ENCODE measurements at regions not wholly inside any gene's neighbourhood (a gene's known extent, or its start where the extent isn't known, plus 50 kb on each side); places are given as distances from the start of the nearest gene placed in this dataset.
A peak's percentile ranks its signal among the peaks of the same experiment; 100 is the strongest.

GRCh38 chr20:22315073-22315472, 269.3 kb downstream of the FOXA2 start:
- no peak for DNase-seq (ENCODE audit: low spot score)

GRCh38 chr20:22312744-22313346, 271.5 kb downstream of the FOXA2 start:
- peak; percentile 12 for DNase-seq (ENCODE audit: low spot score)

- no peak for DNase-seq (ENCODE audit: low spot score)
Observed at GRCh38 chr20:22308934-22309333, 275.4 kb downstream of the FOXA2 start.

DNA sequence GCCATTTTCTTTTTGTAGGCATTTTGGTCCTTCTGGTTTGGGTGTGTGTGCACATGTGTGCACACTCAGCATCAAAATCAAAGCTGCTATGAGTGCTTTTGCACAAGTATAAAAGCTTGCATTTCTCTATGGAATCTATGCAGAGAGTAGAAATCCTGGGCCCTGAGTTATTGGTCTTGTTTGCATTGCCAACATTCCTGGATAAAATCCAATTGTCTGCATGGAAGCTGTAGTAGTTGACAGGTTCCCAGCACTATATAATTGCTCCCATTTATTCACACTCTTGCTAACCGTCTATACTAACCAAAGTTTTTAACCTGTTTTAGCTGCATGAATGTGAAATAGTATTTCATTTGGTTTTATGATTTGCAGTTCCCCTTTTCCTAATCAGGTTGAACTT, 277.0 kb downstream of the FOXA2 start:
- DNase-seq (ENCODE audit: low spot score): no peak

DNA sequence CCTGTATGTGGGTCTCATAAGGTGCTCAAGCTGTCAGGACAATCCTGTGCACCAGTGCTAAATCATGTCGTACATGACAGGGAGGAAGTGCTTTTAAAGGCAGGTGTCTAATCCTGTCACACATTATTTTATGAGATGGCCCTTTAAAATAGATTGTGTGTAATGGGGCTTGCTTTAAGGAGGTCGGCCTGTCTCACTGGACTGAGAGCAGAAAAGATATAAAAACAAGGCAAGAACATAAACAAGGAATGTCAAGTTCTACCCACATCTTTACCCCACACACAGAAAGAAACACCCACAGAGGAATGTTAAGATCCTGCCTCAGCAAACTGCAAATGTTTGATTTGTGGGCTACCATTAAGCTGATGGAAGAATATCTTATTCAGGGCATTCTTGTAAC, 279.0 kb downstream of the FOXA2 start:
- no peak for DNase-seq (ENCODE audit: low spot score)

DNA sequence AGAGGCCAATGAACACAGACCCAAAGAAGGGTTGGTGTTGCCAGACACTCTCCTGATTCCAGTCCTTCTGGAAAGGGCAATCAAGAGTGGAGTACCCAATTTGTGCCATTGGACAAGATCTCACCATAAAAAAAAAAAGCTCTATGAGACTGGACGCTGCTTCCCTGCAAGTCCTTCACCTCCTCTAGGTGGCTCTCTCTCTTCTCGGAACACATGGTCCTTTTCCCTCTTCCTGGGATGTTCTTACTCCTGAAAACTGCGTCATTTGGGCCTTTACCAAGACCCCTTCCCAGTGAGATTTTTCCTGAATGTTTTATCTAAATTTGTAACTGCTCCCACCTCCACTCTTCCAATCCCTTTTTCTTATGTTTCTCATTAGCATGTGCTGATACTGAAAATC, 280.8 kb downstream of the FOXA2 start:
- no peak for DNase-seq (ENCODE audit: low spot score)

DNA sequence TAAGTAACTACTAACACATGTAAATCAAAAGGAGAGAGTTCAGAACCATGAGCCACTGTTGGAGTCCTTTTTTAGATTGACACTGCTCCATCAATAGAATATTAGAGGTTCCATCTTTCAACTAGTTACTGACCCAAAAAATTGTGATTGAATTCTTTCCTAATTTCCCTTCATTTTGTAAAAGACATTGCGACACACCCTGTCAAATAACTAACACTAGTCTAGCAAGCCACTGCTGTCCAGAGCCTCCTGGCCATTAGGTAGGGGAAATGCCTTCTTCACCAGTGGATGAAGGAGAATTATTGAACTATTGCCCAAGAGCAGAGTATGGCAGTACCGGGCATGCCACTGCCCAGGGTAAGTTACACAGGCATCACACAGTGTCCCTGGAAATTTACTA, 282.3 kb downstream of the FOXA2 start:
- DNase-seq (ENCODE audit: low spot score): no peak

- no peak for DNase-seq (ENCODE audit: low spot score)
Observed at GRCh38 chr20:22293886-22294285, 290.5 kb downstream of the FOXA2 start.

DNA sequence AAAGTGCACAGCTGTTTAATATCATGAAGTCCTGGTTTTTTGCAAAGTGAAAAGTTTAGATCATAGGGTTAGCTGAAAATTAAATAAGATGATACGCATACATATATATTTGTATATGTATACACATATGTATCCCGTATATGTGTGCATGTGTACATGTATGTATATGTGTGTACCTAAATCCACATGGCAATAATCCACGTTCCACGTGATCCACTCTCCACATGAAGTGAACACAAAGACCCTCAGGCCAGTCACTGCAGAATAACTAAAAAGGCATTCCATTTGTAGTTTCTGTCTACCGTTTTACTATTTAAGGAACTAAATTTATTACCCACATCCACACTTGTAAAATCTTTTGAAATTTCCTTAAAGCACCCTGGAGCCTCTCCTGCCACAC, 294.9 kb downstream of the FOXA2 start:
- DNase-seq (ENCODE audit: low spot score): no peak

- DNase-seq (ENCODE audit: low spot score): no peak
Observed at GRCh38 chr20:22288957-22289356, 295.4 kb downstream of the FOXA2 start.

DNA sequence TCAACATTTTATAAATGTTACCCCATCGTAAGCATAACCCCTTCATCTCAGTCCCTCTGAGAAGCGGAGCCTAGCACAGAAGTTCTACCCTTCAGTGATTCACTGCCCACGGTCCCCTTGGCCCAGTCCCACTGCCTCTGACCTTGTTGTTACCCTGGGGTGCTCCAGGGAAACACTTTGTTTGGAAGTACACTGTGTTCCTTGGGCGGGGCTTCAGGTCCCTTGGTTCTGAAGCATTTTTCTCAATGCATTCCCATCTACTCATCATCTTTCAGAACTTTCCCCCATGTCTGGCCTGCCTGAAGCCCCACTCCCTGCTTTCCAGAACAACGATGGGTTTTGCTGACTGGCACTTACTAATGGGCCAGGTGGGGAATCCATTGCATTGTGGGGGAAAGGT, 296.2 kb downstream of the FOXA2 start:
- DNase-seq (ENCODE audit: low spot score): no peak

DNA sequence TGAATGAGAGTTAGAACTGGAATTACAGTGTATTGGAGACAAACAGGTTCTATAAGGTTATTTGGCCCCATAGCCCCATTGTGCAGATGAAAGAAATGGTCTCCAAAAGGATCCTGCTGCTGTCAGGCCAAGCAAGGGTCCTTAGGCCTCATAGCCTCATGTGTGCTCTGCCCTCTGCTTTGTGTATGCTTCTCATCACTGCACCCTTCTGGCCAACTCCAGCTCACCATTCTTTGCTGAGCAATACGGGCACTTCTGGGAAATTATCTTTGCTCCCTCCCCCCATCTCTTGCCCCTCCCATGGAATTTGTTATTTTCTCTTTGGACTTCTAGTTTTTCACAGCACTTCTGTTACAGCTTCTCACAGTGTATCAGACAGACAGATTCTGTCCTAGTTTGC, 298.8 kb downstream of the FOXA2 start:
- no peak for DNase-seq (ENCODE audit: low spot score)

- DNase-seq (ENCODE audit: low spot score): no peak
Observed at GRCh38 chr20:22282696-22283095, 301.7 kb downstream of the FOXA2 start.

- DNase-seq (ENCODE audit: low spot score): no peak
Observed at GRCh38 chr20:22274330-22274729, 310.0 kb downstream of the FOXA2 start.

DNA sequence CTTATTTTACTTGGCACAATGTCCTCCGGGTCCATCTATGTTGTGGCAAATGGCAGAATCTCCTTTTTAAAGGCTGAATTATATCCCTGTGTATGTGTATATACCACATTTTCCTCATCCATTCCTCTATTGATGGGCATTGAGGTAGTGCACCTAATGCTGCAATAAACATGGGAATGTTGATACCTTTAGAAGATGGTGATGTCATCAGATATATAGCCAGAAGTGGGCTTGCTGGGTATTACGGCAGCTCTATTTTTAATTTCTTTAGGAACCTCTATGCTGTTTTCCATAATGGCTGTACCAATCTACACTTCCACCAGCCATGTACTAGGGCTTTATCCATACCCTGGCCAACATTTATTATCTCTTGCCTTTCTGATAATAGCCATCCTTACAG, 315.7 kb downstream of the FOXA2 start:
- no peak for DNase-seq (ENCODE audit: low spot score)

DNA sequence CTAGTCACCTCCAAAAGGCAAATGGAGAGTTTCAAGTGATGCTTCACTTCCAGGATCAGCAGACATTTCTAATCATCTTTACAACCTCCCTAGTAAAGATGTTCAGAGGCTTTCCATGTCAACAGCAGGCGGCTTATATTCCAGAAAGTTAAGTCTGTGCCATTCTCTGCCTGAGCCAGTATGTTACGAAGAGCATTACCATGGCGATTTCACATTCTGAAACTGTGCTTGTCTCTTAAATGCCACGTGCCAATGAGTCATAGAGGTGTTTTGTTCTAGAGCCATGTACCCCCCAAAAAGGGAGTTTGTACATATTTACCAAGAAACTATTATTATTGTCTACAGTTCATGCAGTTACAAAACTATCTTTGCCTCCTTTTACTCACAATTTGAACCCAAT, 319.5 kb downstream of the FOXA2 start:
- DNase-seq (ENCODE audit: low spot score): no peak

DNA sequence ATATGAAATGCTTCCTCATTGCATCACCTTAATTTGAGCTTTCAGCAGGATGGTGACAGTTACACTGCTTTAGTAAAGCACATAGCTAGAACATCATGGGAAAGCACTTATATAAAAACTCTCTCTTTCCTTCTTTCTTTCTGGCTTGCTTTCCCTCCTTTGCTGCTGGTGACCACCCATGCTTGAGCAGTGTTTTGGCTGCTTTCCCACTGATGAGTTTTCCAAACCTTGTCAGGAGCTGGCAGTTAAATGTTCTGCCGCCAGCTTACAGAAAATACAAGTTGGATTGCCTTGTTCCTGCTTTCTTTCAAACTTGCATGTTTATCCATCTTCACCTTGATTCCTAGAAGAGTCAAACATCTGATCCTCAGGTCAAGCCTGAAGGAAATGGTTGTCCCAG, 323.9 kb downstream of the FOXA2 start:
- no peak for DNase-seq (ENCODE audit: low spot score)

- DNase-seq (ENCODE audit: low spot score): no peak
Observed at GRCh38 chr20:22257912-22258311, 326.5 kb downstream of the FOXA2 start.

DNA sequence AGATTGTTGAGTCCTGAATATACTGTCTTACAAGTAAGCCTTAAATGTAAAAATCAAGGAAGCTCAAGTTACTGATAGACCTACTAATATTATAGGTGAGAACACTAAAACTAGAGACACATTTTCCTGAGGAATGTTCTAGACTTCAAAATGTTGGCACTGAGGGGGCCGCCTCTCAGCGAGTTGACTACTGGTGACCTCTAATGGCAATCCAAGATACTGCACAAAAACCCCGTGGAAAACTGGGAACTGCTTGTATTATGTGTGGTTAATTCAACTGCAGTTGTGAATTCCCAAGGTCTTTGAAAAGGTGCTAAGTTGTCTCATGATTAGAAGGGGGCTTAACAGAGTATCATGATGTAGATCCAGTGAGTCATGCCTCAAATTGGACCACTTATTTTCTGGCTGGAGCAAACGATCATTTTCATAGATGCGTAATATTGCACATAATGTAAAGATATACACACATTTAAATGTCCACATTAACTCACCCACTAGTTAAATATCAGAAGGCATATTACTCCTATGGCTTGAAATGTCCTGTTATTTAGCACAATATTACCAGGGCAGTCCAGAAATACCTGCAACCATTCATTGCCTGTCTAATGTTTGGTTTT, 336.2 kb downstream of the FOXA2 start:
- DNase-seq (ENCODE audit: low spot score): no peak

DNA sequence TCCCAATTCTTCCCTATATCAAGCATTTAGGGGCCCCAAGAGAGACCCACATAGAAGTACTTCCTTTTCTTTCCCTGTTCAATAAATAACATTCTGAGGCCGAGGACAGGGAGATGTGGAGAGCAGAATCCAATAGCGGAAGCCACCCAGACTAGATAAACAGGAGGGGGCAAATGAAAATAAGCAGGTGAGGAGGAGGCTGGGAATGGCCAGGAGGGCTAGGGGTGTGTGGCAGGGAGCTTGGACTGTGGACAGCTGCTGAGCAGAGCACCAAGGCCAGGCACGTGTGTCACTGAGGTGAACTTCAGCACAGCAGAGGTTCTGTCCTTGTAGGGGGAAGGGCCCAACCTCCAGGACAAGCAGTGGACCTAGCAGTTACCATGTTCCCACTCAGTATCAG, 339.2 kb downstream of the FOXA2 start:
- DNase-seq (ENCODE audit: low spot score): no peak

- no peak for DNase-seq (ENCODE audit: low spot score)
Observed at GRCh38 chr20:22243067-22243466, 341.3 kb downstream of the FOXA2 start.

- DNase-seq (ENCODE audit: low spot score): no peak
Observed at GRCh38 chr20:22241609-22242008, 342.8 kb downstream of the FOXA2 start.

DNA sequence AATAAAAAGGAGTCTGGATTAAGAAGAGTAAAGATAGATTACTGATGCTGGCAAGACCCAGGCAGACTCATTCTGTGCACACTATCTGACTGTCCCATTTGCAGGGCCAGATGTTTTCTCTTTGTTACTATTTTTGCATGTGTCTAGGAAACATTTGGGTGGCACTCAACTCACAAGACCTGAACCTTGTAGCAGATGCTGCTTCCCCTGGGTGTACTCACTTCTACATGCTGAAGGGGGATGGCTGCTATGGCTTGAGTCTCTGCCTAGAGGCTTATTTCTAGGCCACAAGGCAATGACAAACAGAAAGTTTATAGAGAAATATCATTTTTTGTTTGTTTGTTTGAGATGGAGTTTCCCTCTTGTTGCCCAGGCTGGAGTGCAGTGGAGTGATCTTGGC, 351.4 kb downstream of the FOXA2 start:
- DNase-seq (ENCODE audit: low spot score): no peak

DNA sequence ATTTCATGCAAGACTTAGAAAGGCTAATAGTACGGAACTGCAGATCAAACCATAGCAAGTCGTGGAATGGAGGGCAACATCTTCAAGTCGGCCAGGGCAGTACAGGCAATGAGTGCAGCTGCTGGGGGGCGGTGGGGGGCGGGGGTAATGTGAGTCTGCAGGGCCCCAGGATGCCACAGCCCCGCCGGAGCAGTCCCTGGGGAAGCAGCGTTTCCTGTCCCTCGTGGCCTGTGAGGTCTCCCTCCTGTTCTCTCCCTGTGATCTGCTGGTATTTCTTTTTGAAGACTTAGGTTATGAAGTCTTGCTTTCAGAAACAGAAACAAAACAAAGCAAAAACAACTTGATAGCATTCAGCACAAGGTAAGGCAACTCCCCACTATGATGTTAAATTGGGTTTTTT, 351.9 kb downstream of the FOXA2 start:
- DNase-seq (ENCODE audit: low spot score): no peak
